Cardiac muscle cell (in vitro differentiated cells and primary cell): ENCODE measurements at regions not wholly inside any gene's neighbourhood (a gene's known extent, or its start where the extent isn't known, plus 50 kb on each side); places are given as distances from the start of the nearest gene placed in this dataset.

ENCODE experiments used
- DNase-seq, 2 donors: peaks; one replicate each; pipeline versions ENCODE4 v3.0.0 to v3.0.0-alpha.2; 2010 to 2017; ENCODE audit warnings: low read depth in 1 of 2, low spot score in 1 of 2
- H3K27ac ChIP-seq: fragments of 200-600 bp; sonication (generic); 2 replicates; pipeline ENCODE4 v1.5.1; 2016
- H3K27me3 ChIP-seq: fragments of 200-600 bp; sonication (generic); 2 replicates; pipeline ENCODE4 v1.6.0; 2016; ENCODE audit warnings: control low read depth
- H3K36me3 ChIP-seq: fragments of 200-600 bp; sonication (generic); 2 replicates; pipeline ENCODE4 v1.5.1; 2016; ENCODE audit warnings: control low read depth
- H3K4me1 ChIP-seq: fragments of 200-600 bp; sonication (generic); 2 replicates; pipeline ENCODE4 v1.8.1; 2017; ENCODE audit warnings: low read depth, mild to moderate bottlenecking, mixed run types
- H3K4me3 ChIP-seq: fragments of 200-600 bp; sonication (generic); 2 replicates; pipeline ENCODE4 v1.5.1; 2016; ENCODE audit warnings: mild to moderate bottlenecking
- H3K9me3 ChIP-seq: fragments of 200-600 bp; sonication (generic); 2 replicates; pipeline ENCODE4 v1.5.1; 2017; ENCODE audit warnings: low read depth, mild to moderate bottlenecking, control low read depth
- CTCF ChIP-seq: IDR thresholded peaks from 2 replicates; pipeline ENCODE4 v1.5.1; 2012; ENCODE audit warnings: low read depth, mild to moderate bottlenecking, low read length

GRCh38 chr2:181145645-181146044, 165.2 kb downstream of the UBE2E3 start:
- no peaks in the 10 kb centered on the region for H3K4me1 ChIP-seq
- no peaks in the 10 kb centered on the region for H3K27me3 ChIP-seq
- no peaks in the 10 kb centered on the region for H3K9me3 ChIP-seq
- H3K36me3 ChIP-seq, result no peaks in the 10 kb centered on the region
- DNase-seq, result no peak
- no peak overlapping the region for H3K4me3 ChIP-seq
- no peak for TF ChIP-seq CTCF
- H3K27ac ChIP-seq, result no peak overlapping the region

GRCh38 chr2:181146171-181146570, 165.8 kb downstream of the UBE2E3 start:
- Histone ChIP-seq H3K4me1 (no peaks in the 10 kb centered on the region), H3K9me3 (no peaks in the 10 kb centered on the region), H3K27me3 (no peaks in the 10 kb centered on the region), H3K36me3 (no peaks in the 10 kb centered on the region), H3K27ac (no peak overlapping the region), H3K4me3 (no peak overlapping the region)
- no peak for TF ChIP-seq CTCF
- no peak for DNase-seq

- no peaks in the 10 kb centered on the region for H3K4me1 ChIP-seq
- no peaks in the 10 kb centered on the region for H3K36me3 ChIP-seq
- DNase-seq, result no peak
- no peak for TF ChIP-seq CTCF
- no peak overlapping the region for H3K27ac ChIP-seq
- no peaks in the 10 kb centered on the region for H3K27me3 ChIP-seq
- no peaks in the 10 kb centered on the region for H3K9me3 ChIP-seq
- H3K4me3 ChIP-seq, result no peak overlapping the region
These were observed 168.7 kb downstream of the UBE2E3 start for GRCh38 chr2:181149056-181149455.

GRCh38 chr2:181152226-181152625, 171.8 kb downstream of the UBE2E3 start:
- Histone ChIP-seq H3K36me3 (no peaks in the 10 kb centered on the region), H3K4me3 (no peak overlapping the region), H3K4me1 (no peaks in the 10 kb centered on the region), H3K27me3 (no peaks in the 10 kb centered on the region), H3K27ac (no peak overlapping the region), H3K9me3 (no peaks in the 10 kb centered on the region)
- TF ChIP-seq CTCF, result no peak
- no peak for DNase-seq

GRCh38 chr2:181152701-181153100, 172.3 kb downstream of the UBE2E3 start:
- H3K27me3 ChIP-seq, result no peaks in the 10 kb centered on the region
- no peaks in the 10 kb centered on the region for H3K36me3 ChIP-seq
- H3K27ac ChIP-seq, result no peak overlapping the region
- no peaks in the 10 kb centered on the region for H3K9me3 ChIP-seq
- TF ChIP-seq CTCF, result no peak
- H3K4me3 ChIP-seq, result no peak overlapping the region
- no peak for DNase-seq
- no peaks in the 10 kb centered on the region for H3K4me1 ChIP-seq

GRCh38 chr2:181153886-181154285, 173.5 kb downstream of the UBE2E3 start:
- no peak overlapping the region for H3K4me3 ChIP-seq
- H3K4me1 ChIP-seq, result no peaks in the 10 kb centered on the region
- no peaks in the 10 kb centered on the region for H3K9me3 ChIP-seq
- no peaks in the 10 kb centered on the region for H3K27me3 ChIP-seq
- H3K27ac ChIP-seq, result no peak overlapping the region
- no peak for DNase-seq
- H3K36me3 ChIP-seq, result no peaks in the 10 kb centered on the region
- TF ChIP-seq CTCF, result no peak
